ENCODE measurements at regions not wholly inside any gene's neighbourhood (a gene's known extent, or its start where the extent isn't known, plus 50 kb on each side); places are given as distances from the start of the nearest gene placed in this dataset.

DNA sequence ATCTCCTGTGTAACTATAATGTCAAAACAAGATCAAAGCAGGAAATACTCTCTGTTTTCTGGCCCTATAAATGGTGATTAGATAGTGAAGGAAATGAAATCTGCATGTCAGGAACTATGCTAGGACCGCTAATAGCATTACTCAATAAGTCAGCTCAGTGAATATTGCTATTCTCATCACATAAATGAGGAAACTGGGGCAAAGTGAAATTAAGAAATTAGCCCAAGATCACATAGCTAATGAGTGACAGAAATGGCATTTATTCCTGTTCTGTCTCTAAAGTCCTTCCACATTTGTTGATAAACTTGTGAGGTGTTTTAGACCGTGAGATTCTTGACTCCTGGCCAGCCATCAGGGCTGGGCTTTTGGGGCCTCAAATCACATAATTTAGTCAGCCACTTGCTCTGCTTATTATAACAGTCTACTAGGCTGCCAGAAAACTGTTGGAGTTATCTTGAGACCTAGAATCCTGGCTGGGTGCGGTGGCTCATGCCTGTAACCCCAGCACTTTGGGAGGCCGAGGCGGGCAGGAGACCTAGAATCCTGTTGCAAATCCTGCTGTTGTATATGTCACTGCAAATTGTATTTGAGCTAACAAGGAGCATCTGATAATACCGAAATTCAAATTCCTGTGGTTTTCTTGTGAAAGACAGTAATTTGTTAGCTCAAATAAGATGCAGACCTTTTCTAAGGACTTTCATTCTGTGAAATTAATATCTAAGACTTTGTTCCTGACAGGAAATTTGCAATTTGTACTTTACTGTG, 66.5 kb upstream of the SHTN1 start:
- TF ChIP-seq POLR2A (IDR thresholded peaks at IDR 0.05; ENCODE audit: insufficient read depth in 1 of 2, low read depth in 2 of 2, low read length in 2 of 2), result no peak
- no peak for TF ChIP-seq SALL2 (CRISPR knock-in tag; IDR thresholded peaks at IDR 0.05)
- TF ChIP-seq, protein P1, sequence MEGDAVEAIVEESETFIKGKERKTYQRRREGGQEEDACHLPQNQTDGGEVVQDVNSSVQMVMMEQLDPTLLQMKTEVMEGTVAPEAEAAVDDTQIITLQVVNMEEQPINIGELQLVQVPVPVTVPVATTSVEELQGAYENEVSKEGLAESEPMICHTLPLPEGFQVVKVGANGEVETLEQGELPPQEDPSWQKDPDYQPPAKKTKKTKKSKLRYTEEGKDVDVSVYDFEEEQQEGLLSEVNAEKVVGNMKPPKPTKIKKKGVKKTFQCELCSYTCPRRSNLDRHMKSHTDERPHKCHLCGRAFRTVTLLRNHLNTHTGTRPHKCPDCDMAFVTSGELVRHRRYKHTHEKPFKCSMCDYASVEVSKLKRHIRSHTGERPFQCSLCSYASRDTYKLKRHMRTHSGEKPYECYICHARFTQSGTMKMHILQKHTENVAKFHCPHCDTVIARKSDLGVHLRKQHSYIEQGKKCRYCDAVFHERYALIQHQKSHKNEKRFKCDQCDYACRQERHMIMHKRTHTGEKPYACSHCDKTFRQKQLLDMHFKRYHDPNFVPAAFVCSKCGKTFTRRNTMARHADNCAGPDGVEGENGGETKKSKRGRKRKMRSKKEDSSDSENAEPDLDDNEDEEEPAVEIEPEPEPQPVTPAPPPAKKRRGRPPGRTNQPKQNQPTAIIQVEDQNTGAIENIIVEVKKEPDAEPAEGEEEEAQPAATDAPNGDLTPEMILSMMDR (CRISPR knock-in tag; IDR thresholded peaks at IDR 0.05), result no peak
- no peak for TF ChIP-seq ZNF232 (CRISPR knock-in tag; IDR thresholded peaks at IDR 0.05; ENCODE audit: borderline replicate concordance)
- no peak for TF ChIP-seq WIZ (CRISPR knock-in tag; IDR thresholded peaks at IDR 0.05)
- TF ChIP-seq, protein P2, sequence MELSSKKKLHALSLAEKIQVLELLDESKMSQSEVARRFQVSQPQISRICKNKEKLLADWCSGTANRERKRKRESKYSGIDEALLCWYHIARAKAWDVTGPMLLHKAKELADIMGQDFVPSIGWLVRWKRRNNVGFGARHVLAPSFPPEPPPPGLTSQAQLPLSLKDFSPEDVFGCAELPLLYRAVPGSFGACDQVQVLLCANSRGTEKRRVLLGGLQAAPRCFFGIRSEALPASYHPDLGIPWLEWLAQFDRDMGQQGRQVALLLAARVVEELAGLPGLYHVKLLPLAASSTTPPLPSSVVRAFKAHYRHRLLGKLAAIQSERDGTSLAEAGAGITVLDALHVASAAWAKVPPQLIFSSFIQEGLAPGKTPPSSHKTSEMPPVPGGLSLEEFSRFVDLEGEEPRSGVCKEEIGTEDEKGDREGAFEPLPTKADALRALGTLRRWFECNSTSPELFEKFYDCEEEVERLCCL (CRISPR knock-in tag; IDR thresholded peaks at IDR 0.05; ENCODE audit: borderline replicate concordance), result no peak
- no peak for TF ChIP-seq AKAP8 (CRISPR knock-in tag; IDR thresholded peaks at IDR 0.05)
- no peak for TF ChIP-seq RAD21 (CRISPR knock-in tag; IDR thresholded peaks at IDR 0.05)
- TF ChIP-seq, protein P3, sequence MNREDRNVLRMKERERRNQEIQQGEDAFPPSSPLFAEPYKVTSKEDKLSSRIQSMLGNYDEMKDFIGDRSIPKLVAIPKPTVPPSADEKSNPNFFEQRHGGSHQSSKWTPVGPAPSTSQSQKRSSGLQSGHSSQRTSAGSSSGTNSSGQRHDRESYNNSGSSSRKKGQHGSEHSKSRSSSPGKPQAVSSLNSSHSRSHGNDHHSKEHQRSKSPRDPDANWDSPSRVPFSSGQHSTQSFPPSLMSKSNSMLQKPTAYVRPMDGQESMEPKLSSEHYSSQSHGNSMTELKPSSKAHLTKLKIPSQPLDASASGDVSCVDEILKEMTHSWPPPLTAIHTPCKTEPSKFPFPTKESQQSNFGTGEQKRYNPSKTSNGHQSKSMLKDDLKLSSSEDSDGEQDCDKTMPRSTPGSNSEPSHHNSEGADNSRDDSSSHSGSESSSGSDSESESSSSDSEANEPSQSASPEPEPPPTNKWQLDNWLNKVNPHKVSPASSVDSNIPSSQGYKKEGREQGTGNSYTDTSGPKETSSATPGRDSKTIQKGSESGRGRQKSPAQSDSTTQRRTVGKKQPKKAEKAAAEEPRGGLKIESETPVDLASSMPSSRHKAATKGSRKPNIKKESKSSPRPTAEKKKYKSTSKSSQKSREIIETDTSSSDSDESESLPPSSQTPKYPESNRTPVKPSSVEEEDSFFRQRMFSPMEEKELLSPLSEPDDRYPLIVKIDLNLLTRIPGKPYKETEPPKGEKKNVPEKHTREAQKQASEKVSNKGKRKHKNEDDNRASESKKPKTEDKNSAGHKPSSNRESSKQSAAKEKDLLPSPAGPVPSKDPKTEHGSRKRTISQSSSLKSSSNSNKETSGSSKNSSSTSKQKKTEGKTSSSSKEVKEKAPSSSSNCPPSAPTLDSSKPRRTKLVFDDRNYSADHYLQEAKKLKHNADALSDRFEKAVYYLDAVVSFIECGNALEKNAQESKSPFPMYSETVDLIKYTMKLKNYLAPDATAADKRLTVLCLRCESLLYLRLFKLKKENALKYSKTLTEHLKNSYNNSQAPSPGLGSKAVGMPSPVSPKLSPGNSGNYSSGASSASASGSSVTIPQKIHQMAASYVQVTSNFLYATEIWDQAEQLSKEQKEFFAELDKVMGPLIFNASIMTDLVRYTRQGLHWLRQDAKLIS (CRISPR knock-in tag; IDR thresholded peaks at IDR 0.05), result no peak

All from HepG2 (cell line).